RPMI8226 (cell line): ENCODE measurements at regions not wholly inside any gene's neighbourhood (a gene's known extent, or its start where the extent isn't known, plus 50 kb on each side); places are given as distances from the start of the nearest gene placed in this dataset.

Source experiments
- DNase-seq: peaks from one replicate; pipeline ENCODE4 v3.0.0-alpha.2; 2015

- no peak for DNase-seq
These were observed 411.6 kb upstream of the CCDC196 start for GRCh38 chr14:66074537-66074936.

- DNase-seq = no peak
These were observed 410.0 kb upstream of the CCDC196 start for GRCh38 chr14:66076176-66076575.

GRCh38 chr14:66078006-66078405 lies 408.2 kb upstream of the CCDC196 start:
- DNase-seq = no peak

GRCh38 chr14:66081594-66082376 lies 404.4 kb upstream of the CCDC196 start:
- DNase-seq = no peak

- no peak for DNase-seq
These were observed 400.9 kb upstream of the CCDC196 start for GRCh38 chr14:66085224-66085623.

- DNase-seq = no peak
These were observed 400.5 kb upstream of the CCDC196 start for GRCh38 chr14:66085665-66086064.

GRCh38 chr14:66087231-66087630 lies 398.9 kb upstream of the CCDC196 start:
- DNase-seq = no peak

- DNase-seq = no peak
These were observed 397.5 kb upstream of the CCDC196 start for GRCh38 chr14:66088656-66089055.

- DNase-seq = no peak
These were observed 394.0 kb upstream of the CCDC196 start for GRCh38 chr14:66092206-66092605.

GRCh38 chr14:66092748-66093147 lies 393.4 kb upstream of the CCDC196 start:
- DNase-seq = no peak

- DNase-seq = no peak
These were observed 392.0 kb upstream of the CCDC196 start for GRCh38 chr14:66094001-66094727.

GRCh38 chr14:66099451-66099850 lies 386.7 kb upstream of the CCDC196 start:
- DNase-seq = no peak

GRCh38 chr14:66099931-66100330 lies 386.2 kb upstream of the CCDC196 start:
- DNase-seq = no peak

GRCh38 chr14:66101662-66102061 lies 384.5 kb upstream of the CCDC196 start:
- DNase-seq = no peak

- no peak for DNase-seq
These were observed 381.7 kb upstream of the CCDC196 start for GRCh38 chr14:66104486-66104885.

GRCh38 chr14:66105815-66106214 lies 380.4 kb upstream of the CCDC196 start:
- no peak for DNase-seq

- DNase-seq = no peak
These were observed 376.7 kb upstream of the CCDC196 start for GRCh38 chr14:66109426-66109825.

- no peak for DNase-seq
These were observed 374.3 kb upstream of the CCDC196 start for GRCh38 chr14:66111891-66112290.

GRCh38 chr14:66114071-66114470 lies 372.1 kb upstream of the CCDC196 start:
- DNase-seq = no peak

- no peak for DNase-seq
These were observed 370.2 kb upstream of the CCDC196 start for GRCh38 chr14:66115740-66116502.

- DNase-seq = no peak
These were observed 369.4 kb upstream of the CCDC196 start for GRCh38 chr14:66116732-66117131.

GRCh38 chr14:66117600-66117999 lies 368.6 kb upstream of the CCDC196 start:
- DNase-seq = no peak

- no peak for DNase-seq
These were observed 366.5 kb upstream of the CCDC196 start for GRCh38 chr14:66119606-66120231.
